A549 (cell line): ENCODE measurements at regions not wholly inside any gene's neighbourhood (a gene's known extent, or its start where the extent isn't known, plus 50 kb on each side); places are given as distances from the start of the nearest gene placed in this dataset.

Source experiments
- ATAC-seq, 2 experiments: fragments of 200-7000 bp in 1 of 2; fragments of >200 bp in 1 of 2; cut with Nextera tagmentation in 1 of 2; cut with Tn5 transposase in 1 of 2; 3 replicates each; pipeline versions ENCODE4 v1.8.0 to v1.9.1; 2018 to 2020; ENCODE audit warnings: mild to moderate bottlenecking in 1 of 2, moderate library complexity in 1 of 2
- CTCF ChIA-PET: fragments of 300-600 bp; sonication (Branson Sonifier 250); formaldehyde crosslinking; extraction: SDS; loops from one replicate; lab custom pipeline; 2021; ENCODE audit warnings: antibody characterized with exemption, inconsistent platforms; lab: Yijun Ruan, JAX
- POLR2A ChIA-PET: fragments of 350-600 bp; formaldehyde crosslinking; extraction: SDS; loops from one replicate; lab custom pipeline; 2021; ENCODE audit warnings: antibody characterized with exemption, inconsistent platforms; lab: Yijun Ruan, JAX
- DNase-seq, 2 experiments: peaks; one replicate each; pipeline versions ENCODE4 v3.0.0 to v3.0.0-alpha.2; 2011 to 2016; ENCODE audit warnings: low read depth in 1 of 2, low spot score in 1 of 2
- FAIRE-seq: peaks from 2 replicates; lab custom pipeline; 2011; peaks lifted over from hg19 to GRCh38; lab: Jason Lieb, UNC
- H3K27ac ChIP-seq, 2 experiments: fragments of >200 bp; sonication (Bioruptor Twin); formaldehyde crosslinking; 3 replicates each; pipeline ENCODE4 v1.5.1; 2016 to 2017
- H3K4me1 ChIP-seq: fragments of >200 bp; sonication (Bioruptor Twin); formaldehyde crosslinking; 3 replicates; pipeline ENCODE4 v1.6.1; 2016
- H3K4me2 ChIP-seq: fragments of >200 bp; sonication (Bioruptor Twin); formaldehyde crosslinking; 3 replicates; pipeline ENCODE4 v1.6.1; 2016
- H3K4me3 ChIP-seq: fragments of >200 bp; sonication (Bioruptor Twin); formaldehyde crosslinking; 3 replicates; pipeline ENCODE4 v1.5.1; 2016
- H3K9me3 ChIP-seq: fragments of >200 bp; sonication (Bioruptor Twin); formaldehyde crosslinking; 3 replicates; pipeline ENCODE4 v1.6.1; 2016
- ATOH8 ChIP-seq: fragments of 250-450 bp; sonication (Bioruptor Pico); IDR thresholded peaks from 2 replicates; pipeline ENCODE4 v1.5.0; 2020; ENCODE audit warnings: low read depth, mild to moderate bottlenecking, moderate library complexity
- CBX8 ChIP-seq: fragments of 200-600 bp; sonication (generic); IDR thresholded peaks from 2 replicates; pipeline ENCODE4 v1.6.1; 2016
- CHD2 ChIP-seq: fragments of 150-350 bp; IDR thresholded peaks from 2 replicates; pipeline ENCODE4 v1.6.1; 2014; ENCODE audit warnings: low read length; ENCODE audit not compliant: partially characterized antibody
- ELK1 ChIP-seq: fragments of 150-350 bp; IDR thresholded peaks from 2 replicates; pipeline ENCODE4 v1.6.1; 2014; ENCODE audit warnings: low read depth, mild to moderate bottlenecking, low read length
- HOXB13 ChIP-seq: fragments of 250-450 bp; sonication (Bioruptor Pico); IDR thresholded peaks from 2 replicates; pipeline ENCODE4 v1.5.0; 2020; ENCODE audit warnings: low read depth, mild to moderate bottlenecking, moderate library complexity
- JUN ChIP-seq, 2 experiments: fragments of >200 bp; sonication (Bioruptor Twin); formaldehyde crosslinking; IDR thresholded peaks; 2 replicates in 1 of 2; 3 replicates in 1 of 2; pipeline ENCODE4 v1.6.1; 2016 to 2017
- JUNB ChIP-seq: fragments of >200 bp; sonication (Bioruptor Twin); formaldehyde crosslinking; IDR thresholded peaks from 2 replicates; pipeline ENCODE4 v1.6.1; 2016
- MAFK ChIP-seq: fragments of 450-650 bp; IDR thresholded peaks from 2 replicates; pipeline ENCODE4 v1.6.1; 2014; ENCODE audit not compliant: partially characterized antibody
- REST ChIP-seq: fragments of 200-600 bp; sonication (generic); IDR thresholded peaks from 2 replicates; pipeline ENCODE4 v1.6.1; 2016; ENCODE audit warnings: antibody characterized with exemption, mild to moderate bottlenecking, moderate library complexity
- RFX5 ChIP-seq: fragments of 450-650 bp; IDR thresholded peaks from 2 replicates; pipeline ENCODE4 v1.7.1; 2014; ENCODE audit warnings: antibody characterized with exemption, mild to moderate bottlenecking, moderate library complexity
- SMC3 ChIP-seq: fragments of >200 bp; sonication (Bioruptor Twin); formaldehyde crosslinking; IDR thresholded peaks from 3 replicates; pipeline ENCODE4 v1.6.1; 2018; ENCODE audit warnings: inconsistent platforms
- USF2 ChIP-seq: fragments of 450-650 bp; IDR thresholded peaks from 2 replicates; pipeline ENCODE4 v1.6.1; 2014; ENCODE audit warnings: antibody characterized with exemption
- WGBS: methylation state at CpG from one replicate; pipeline ENCODE4 v1.1.6; 2017; ENCODE audit errors: missing lambda C conversion rate; 5-methylcytosine and 5-hydroxymethylcytosine counted together
- TF ChIP-seq, protein P1 (sequence below): fragments of 250-450 bp; sonication (Bioruptor Pico); IDR thresholded peaks from 2 replicates; pipeline ENCODE4 v1.5.0; 2021; ENCODE audit warnings: mild to moderate bottlenecking, moderate library complexity, borderline replicate concordance
- TF ChIP-seq, protein P2 (sequence below): IDR thresholded peaks from 2 replicates; pipeline ENCODE4 v1.6.1; 2012

- DNase-seq = no peak
- TF ChIP-seq JUNB (no peak), CHD2 (no peak), HOXB13 (no peak)
- TF ChIP-seq, protein P1, sequence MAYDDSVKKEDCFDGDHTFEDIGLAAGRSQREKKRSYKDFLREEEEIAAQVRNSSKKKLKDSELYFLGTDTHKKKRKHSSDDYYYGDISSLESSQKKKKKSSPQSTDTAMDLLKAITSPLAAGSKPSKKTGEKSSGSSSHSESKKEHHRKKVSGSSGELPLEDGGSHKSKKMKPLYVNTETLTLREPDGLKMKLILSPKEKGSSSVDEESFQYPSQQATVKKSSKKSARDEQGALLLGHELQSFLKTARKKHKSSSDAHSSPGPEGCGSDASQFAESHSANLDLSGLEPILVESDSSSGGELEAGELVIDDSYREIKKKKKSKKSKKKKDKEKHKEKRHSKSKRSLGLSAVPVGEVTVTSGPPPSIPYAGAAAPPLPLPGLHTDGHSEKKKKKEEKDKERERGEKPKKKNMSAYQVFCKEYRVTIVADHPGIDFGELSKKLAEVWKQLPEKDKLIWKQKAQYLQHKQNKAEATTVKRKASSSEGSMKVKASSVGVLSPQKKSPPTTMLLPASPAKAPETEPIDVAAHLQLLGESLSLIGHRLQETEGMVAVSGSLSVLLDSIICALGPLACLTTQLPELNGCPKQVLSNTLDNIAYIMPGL (CRISPR knock-in tag) = no peak
- no peak overlapping the region for H3K4me2 ChIP-seq
- H3K4me3 ChIP-seq = no peak overlapping the region
- no peaks in the 10 kb centered on the region for H3K9me3 ChIP-seq
- no peak for ATAC-seq
- no peaks in the 10 kb centered on the region for H3K4me1 ChIP-seq
- WGBS = 52% methylated on average over 2 of the region's 2 CpGs
- ChIA-PET POLR2A (interaction anchor here (1.2 kb wide), 1 partner anchor 61 kb away, joined by 3 read pairs; the partner anchor contains the start of gene NOCT), CTCF (interaction anchor here (0.9 to 2.8 kb wide), 2 partner anchors 14 to 15 kb away, joined by 3 to 9 read pairs; no protein-coding TSS in a partner anchor)
- no peak for FAIRE-seq
- no peak overlapping the region for H3K27ac ChIP-seq
Observed at GRCh38 chr4:138953961-138954371, 61.6 kb upstream of the NOCT start.

GRCh38 chr4:138952411-138952810 lies 63.2 kb upstream of the NOCT start:
- no peak for ATAC-seq
- H3K4me2 ChIP-seq = no peak overlapping the region
- ChIA-PET POLR2A (no interaction called here), CTCF (interaction anchor here (1.1 to 2.4 kb wide), 2 partner anchors 12 to 14 kb away, joined by 3 to 11 read pairs; no protein-coding TSS in a partner anchor)
- no peak overlapping the region for H3K4me3 ChIP-seq
- no peak for TF ChIP-seq ELK1
- TF ChIP-seq JUN (IDR thresholded peaks at IDR 0.05) = no peak
- no peak for TF ChIP-seq USF2
- TF ChIP-seq CBX8 = no peak
- no peak for TF ChIP-seq REST
- TF ChIP-seq, protein P2, sequence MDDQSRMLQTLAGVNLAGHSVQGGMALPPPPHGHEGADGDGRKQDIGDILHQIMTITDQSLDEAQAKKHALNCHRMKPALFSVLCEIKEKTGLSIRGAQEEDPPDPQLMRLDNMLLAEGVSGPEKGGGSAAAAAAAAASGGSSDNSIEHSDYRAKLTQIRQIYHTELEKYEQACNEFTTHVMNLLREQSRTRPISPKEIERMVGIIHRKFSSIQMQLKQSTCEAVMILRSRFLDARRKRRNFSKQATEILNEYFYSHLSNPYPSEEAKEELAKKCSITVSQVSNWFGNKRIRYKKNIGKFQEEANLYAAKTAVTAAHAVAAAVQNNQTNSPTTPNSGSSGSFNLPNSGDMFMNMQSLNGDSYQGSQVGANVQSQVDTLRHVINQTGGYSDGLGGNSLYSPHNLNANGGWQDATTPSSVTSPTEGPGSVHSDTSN = no peak
- no peak for TF ChIP-seq MAFK
- TF ChIP-seq RFX5 = no peak
- no peak for TF ChIP-seq ATOH8 (CRISPR knock-in tag)
- TF ChIP-seq SMC3 = no peak
- H3K9me3 ChIP-seq = no peaks in the 10 kb centered on the region
- no peak overlapping the region for H3K27ac ChIP-seq
- FAIRE-seq = no peak
- no peaks in the 10 kb centered on the region for H3K4me1 ChIP-seq
- DNase-seq = no peak
